Muscle of leg (tissue), 3 donors: ENCODE measurements at regions not wholly inside any gene's neighbourhood (a gene's known extent, or its start where the extent isn't known, plus 50 kb on each side); places are given as distances from the start of the nearest gene placed in this dataset.
A peak's percentile ranks its signal among the peaks of the same experiment; 100 is the strongest.

Source experiments
- DNase-seq: peaks from one replicate; pipeline ENCODE4 v3.0.0; 2013
- H3K27ac ChIP-seq: one replicate; pipeline ENCODE4 v1.5.1; 2013; ENCODE audit warnings: mild to moderate bottlenecking, low read length, control low read depth
- H3K27me3 ChIP-seq: one replicate; pipeline ENCODE4 v1.6.1; 2013; ENCODE audit warnings: low read length; ENCODE audit not compliant: control insufficient read depth, insufficient read depth
- H3K36me3 ChIP-seq: one replicate; pipeline ENCODE4 v1.6.1; 2013; ENCODE audit warnings: low read length; ENCODE audit not compliant: control insufficient read depth, insufficient read depth
- H3K4me1 ChIP-seq: one replicate; pipeline ENCODE4 v1.6.1; 2013; ENCODE audit warnings: low read length; ENCODE audit not compliant: control insufficient read depth, insufficient read depth
- H3K4me3 ChIP-seq: one replicate; pipeline ENCODE4 v1.5.1; 2013; ENCODE audit warnings: low read length, control low read depth
- H3K9me3 ChIP-seq: replicated peaks from 2 replicates; pipeline ENCODE4 v1.6.1; 2013; ENCODE audit warnings: low read depth, low read length; ENCODE audit not compliant: control insufficient read depth
- WGBS: methylation state at CpG from one replicate; pipeline ENCODE4 v1.1.5; 2013; ENCODE audit warnings: missing lambda C conversion rate; ENCODE audit not compliant: insufficient coverage; 5-methylcytosine and 5-hydroxymethylcytosine counted together

DNA sequence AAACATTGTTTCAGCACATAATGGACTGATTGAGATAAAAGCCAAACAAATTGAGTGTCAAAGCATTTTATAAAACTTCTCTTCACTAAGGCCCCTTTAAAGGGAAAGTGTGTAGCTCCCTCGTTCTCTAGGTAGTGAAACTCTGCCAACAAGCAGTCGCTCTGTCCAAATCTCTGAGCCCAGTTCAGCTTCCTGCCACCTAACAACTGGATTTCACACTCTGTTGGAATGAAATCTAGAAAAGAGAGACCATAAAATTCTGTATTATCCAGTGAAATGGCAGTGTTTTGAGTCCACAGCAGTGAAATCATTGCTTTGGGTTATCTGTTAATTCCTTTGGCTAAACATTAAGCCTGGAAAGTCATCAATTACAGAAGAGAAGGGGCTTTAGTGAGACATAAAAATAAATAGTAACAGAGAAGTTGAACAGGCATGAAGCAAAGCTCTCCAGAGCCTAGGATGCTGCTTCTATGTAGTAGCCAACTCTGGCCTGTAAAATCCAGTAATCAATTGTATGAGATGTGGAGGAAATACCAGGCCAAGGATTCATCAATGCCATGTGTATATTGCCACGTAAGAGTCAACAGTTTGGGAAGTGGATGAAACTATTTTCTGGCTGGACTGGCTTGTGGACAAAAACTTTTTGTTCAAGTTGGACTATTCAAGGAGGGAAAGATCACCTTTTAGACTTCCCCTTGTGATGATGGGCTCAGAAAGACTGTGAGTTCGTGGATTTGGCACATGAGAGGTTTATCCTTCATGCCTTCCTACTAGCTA, 122.5 kb downstream of the WIF1 start:
- no peak overlapping the region for H3K4me3 ChIP-seq
- peak; percentile 72 for DNase-seq
- H3K27ac ChIP-seq = no peak overlapping the region
- peaks cover 2% of the 10 kb centered on the region for H3K9me3 ChIP-seq
- H3K4me1 ChIP-seq = no peaks in the 10 kb centered on the region
- WGBS = no CpG with 5 or more reads among the region's 4 CpGs
- peaks cover 4% of the 10 kb centered on the region for H3K27me3 ChIP-seq
- H3K36me3 ChIP-seq = no peaks in the 10 kb centered on the region

GRCh38 chr12:64999148-64999425, 122.0 kb downstream of the WIF1 start:
- DNase-seq = no peak

More at GRCh38 chr12:64999148-64999425, 122.0 kb downstream of the WIF1 start:
- WGBS = no CpG with 5 or more reads among the region's 1 CpG
- Histone ChIP-seq H3K27me3 (peaks cover 4% of the 10 kb centered on the region), H3K4me3 (no peak overlapping the region), H3K27ac (no peak overlapping the region), H3K4me1 (no peaks in the 10 kb centered on the region), H3K9me3 (peaks cover 2% of the 10 kb centered on the region), H3K36me3 (no peaks in the 10 kb centered on the region)
